ENCODE measurements at regions not wholly inside any gene's neighbourhood (a gene's known extent, or its start where the extent isn't known, plus 50 kb on each side); places are given as distances from the start of the nearest gene placed in this dataset.

DNA sequence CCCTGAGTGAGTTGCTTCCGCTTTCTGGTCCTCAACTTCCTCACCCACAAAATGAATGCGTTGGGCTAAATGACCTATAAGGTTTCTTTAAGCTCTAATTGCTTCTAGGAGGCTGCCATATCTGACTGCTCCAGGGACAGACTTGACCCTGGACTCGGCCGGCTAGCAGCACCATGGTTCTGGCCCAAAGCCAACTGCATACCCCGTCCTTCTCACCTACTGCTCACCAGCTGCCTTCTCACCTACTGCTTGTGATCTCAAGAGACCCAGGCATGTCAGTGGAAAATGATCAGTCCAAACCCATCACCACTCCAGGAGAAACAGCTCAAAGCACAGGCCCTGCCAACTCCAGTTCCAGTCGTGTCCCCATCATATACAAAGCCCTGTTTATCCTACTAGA lies 124.3 kb upstream of the IRX5 start:
- intact Hi-C loops (cut with micrococcal nuclease): no loop called here
- ATAC-seq (ENCODE audit: low read depth) (no peak), DNase-seq (no peak)
- no peaks in the 10 kb centered on the region for H3K9me3 Mint-ChIP-seq
- H3K27ac Mint-ChIP-seq: no peak overlapping the region
- H3K4me3 Mint-ChIP-seq: no peak overlapping the region
- CTCF ChIA-PET: no interaction called here
- H3K36me3 Mint-ChIP-seq (ENCODE audit: low read depth): no peaks in the 10 kb centered on the region
- no peaks in the 10 kb centered on the region for H3K4me1 Mint-ChIP-seq
- POLR2A ChIA-PET: no interaction called here
- H3K27me3 Mint-ChIP-seq: no peaks in the 10 kb centered on the region
- TF ChIP-seq, protein P1, sequence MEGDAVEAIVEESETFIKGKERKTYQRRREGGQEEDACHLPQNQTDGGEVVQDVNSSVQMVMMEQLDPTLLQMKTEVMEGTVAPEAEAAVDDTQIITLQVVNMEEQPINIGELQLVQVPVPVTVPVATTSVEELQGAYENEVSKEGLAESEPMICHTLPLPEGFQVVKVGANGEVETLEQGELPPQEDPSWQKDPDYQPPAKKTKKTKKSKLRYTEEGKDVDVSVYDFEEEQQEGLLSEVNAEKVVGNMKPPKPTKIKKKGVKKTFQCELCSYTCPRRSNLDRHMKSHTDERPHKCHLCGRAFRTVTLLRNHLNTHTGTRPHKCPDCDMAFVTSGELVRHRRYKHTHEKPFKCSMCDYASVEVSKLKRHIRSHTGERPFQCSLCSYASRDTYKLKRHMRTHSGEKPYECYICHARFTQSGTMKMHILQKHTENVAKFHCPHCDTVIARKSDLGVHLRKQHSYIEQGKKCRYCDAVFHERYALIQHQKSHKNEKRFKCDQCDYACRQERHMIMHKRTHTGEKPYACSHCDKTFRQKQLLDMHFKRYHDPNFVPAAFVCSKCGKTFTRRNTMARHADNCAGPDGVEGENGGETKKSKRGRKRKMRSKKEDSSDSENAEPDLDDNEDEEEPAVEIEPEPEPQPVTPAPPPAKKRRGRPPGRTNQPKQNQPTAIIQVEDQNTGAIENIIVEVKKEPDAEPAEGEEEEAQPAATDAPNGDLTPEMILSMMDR (IDR thresholded peaks at IDR 0.05): no peak

DNA sequence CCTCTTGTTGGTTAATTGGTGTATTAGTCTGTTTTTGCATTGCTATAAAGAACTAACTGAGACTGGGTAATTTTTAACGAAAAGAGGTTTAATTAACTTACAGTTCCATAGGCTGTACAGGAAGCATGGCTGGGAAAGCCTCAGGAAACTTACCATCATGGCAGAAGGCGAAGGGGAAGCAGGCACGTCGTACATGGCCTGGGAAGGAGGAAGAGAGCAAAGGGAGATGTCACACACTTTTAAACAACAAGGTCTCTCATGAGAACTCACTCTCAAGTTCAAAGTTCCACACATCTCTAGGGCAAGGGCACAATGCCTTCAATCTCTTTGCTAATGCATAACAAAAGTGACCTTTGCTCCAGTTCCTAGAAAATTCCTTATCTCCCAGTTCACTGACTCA lies 125.0 kb upstream of the IRX5 start:
- no peaks in the 10 kb centered on the region for H3K9me3 Mint-ChIP-seq
- TF ChIP-seq, protein P1 (IDR thresholded peaks at IDR 0.05): no peak

DNA sequence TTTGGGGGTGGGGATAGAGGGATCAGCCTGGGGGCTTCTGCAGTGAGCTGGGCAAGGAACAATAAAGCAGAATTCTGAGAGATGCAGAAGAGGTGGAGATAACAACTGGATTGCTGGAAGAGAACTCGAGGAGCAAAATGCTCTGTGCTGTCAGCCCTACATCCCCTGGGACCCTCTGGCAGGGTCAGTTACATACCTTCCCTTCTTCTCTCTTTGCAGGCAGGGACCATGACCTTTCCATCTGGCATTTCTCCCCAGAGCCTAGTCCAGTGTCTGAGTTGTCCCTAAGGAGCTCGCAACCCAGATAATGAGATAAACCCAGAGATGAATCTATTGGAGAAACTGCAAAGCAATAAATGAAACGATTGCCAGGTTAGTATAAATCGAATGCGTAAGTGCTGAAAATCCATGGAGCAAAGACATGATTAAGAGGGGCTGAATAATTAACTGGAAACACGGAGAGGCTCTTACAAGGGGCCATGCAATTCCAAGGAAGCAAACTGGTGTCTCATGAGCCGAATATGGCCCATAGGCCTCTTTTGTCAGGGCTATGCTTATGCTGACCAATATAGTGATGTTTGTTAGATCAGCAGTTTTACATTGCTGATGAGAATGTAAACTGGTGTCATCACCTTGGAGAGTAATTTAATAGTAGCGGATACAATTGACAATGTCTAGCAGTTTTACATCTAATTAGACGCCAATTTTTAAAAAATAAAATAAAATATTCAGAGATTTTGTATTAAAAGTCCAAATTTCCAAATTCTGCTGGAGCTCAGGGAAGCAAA lies 129.4 kb upstream of the IRX5 start:
- DNase-seq (no peak), ATAC-seq (ENCODE audit: low read depth) (no peak)
- Mint-ChIP-seq H3K27ac (no peak overlapping the region), H3K9me3 (peaks cover 8% of the 10 kb centered on the region), H3K4me3 (no peak overlapping the region), H3K4me1 (no peaks in the 10 kb centered on the region), H3K36me3 (ENCODE audit: low read depth) (no peaks in the 10 kb centered on the region), H3K27me3 (no peaks in the 10 kb centered on the region)
- ChIA-PET POLR2A (no interaction called here), CTCF (no interaction called here)
- TF ChIP-seq, protein P1 (IDR thresholded peaks at IDR 0.05): no peak
- intact Hi-C loops (cut with micrococcal nuclease): no loop called here

More for the DNA sequence above, 125.0 kb upstream of the IRX5 start:
- ChIA-PET POLR2A (no interaction called here), CTCF (no interaction called here)
- Mint-ChIP-seq H3K27me3 (no peaks in the 10 kb centered on the region), H3K4me1 (no peaks in the 10 kb centered on the region), H3K36me3 (ENCODE audit: low read depth) (no peaks in the 10 kb centered on the region), H3K4me3 (no peak overlapping the region), H3K27ac (no peak overlapping the region)
- ATAC-seq (ENCODE audit: low read depth) (no peak), DNase-seq (no peak)
- intact Hi-C loops (cut with micrococcal nuclease): no loop called here

DNA sequence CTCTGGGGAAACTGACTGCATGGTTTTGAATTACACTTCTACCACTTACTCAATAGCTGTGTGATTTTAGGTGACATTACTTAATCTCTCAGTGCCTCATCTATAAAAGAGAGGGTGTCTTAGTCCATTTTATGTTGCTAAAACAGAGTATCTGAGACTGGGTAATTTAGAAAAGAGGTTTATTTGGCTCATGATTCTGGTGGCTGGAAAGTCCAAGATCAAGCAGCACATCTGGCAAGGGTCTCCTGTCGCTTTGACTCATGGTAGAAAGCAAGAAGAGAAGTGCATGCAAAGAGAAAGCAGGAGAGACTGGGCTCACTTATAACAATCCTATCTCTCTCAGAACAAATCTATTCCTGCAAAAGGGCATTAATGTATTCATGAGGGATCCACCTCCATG lies 132.4 kb upstream of the IRX5 start:
- ChIA-PET CTCF (no interaction called here), POLR2A (no interaction called here)
- no peak overlapping the region for H3K27ac Mint-ChIP-seq
- H3K27me3 Mint-ChIP-seq: no peaks in the 10 kb centered on the region
- intact Hi-C loops (cut with micrococcal nuclease): no loop called here
- no peak overlapping the region for H3K4me3 Mint-ChIP-seq
- H3K4me1 Mint-ChIP-seq: no peaks in the 10 kb centered on the region
- ATAC-seq (ENCODE audit: low read depth) (no peak), DNase-seq (no peak)
- peaks cover 8% of the 10 kb centered on the region for H3K9me3 Mint-ChIP-seq
- TF ChIP-seq, protein P1 (IDR thresholded peaks at IDR 0.05): no peak
- no peaks in the 10 kb centered on the region for H3K36me3 Mint-ChIP-seq (ENCODE audit: low read depth)

DNA sequence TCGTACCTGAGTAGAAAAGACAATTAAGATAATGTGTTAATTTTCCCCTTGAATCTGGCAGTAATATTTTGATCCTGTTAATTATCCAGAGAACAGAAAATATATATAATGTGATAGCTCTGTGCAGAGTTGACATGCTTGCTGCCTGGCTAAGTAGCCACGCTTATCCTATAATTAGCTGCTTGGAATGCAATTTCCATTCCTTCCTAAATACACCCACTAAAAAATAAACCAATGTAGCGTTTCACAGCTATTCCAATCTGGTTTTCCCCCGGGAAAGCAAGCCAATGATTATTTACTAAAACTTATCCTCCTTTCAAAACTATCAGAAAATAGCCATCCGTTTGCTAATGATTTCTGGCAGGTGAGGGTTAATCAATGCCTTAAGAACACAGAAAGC lies 134.5 kb upstream of the IRX5 start:
- H3K36me3 Mint-ChIP-seq (ENCODE audit: low read depth): no peaks in the 10 kb centered on the region
- H3K4me3 Mint-ChIP-seq: no peak overlapping the region
- peaks cover 8% of the 10 kb centered on the region for H3K9me3 Mint-ChIP-seq

More for the DNA sequence above, 134.5 kb upstream of the IRX5 start:
- CTCF ChIA-PET: no interaction called here
- TF ChIP-seq, protein P1 (IDR thresholded peaks at IDR 0.05): no peak
- intact Hi-C loops (cut with micrococcal nuclease): no loop called here
- ATAC-seq (ENCODE audit: low read depth) (no peak), DNase-seq (no peak)
- Mint-ChIP-seq H3K27ac (no peak overlapping the region), H3K4me1 (no peaks in the 10 kb centered on the region), H3K27me3 (no peaks in the 10 kb centered on the region)
- POLR2A ChIA-PET: no interaction called here

Measured in activated B cell treated with CpG ODN at 0.5 μM for 24 hours (primary cell).